ENCODE measurements at regions not wholly inside any gene's neighbourhood (a gene's known extent, or its start where the extent isn't known, plus 50 kb on each side); places are given as distances from the start of the nearest gene placed in this dataset.

DNA sequence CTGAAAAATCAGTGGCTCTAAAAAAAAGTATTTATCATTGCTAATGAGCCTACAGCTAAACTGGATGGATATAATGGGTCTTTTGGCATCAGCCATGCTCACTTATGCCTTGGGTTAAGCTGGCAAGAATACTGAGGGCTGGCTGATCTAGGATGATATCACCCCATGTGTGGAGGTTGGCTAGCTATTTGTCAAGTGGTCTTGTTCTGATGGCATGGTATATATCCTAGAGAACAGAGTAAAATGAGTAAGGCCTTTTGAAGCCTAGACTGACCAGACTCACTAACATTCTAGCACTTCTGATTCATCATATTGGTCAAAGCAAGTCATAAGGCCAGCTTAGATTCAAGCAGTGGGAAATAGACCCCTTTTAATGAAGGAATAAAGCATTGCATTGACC lies 383.0 kb downstream of the SLITRK1 start:
- no peak for TF ChIP-seq EP300 (IDR thresholded peaks at IDR 0.05)
- TF ChIP-seq, protein P1, sequence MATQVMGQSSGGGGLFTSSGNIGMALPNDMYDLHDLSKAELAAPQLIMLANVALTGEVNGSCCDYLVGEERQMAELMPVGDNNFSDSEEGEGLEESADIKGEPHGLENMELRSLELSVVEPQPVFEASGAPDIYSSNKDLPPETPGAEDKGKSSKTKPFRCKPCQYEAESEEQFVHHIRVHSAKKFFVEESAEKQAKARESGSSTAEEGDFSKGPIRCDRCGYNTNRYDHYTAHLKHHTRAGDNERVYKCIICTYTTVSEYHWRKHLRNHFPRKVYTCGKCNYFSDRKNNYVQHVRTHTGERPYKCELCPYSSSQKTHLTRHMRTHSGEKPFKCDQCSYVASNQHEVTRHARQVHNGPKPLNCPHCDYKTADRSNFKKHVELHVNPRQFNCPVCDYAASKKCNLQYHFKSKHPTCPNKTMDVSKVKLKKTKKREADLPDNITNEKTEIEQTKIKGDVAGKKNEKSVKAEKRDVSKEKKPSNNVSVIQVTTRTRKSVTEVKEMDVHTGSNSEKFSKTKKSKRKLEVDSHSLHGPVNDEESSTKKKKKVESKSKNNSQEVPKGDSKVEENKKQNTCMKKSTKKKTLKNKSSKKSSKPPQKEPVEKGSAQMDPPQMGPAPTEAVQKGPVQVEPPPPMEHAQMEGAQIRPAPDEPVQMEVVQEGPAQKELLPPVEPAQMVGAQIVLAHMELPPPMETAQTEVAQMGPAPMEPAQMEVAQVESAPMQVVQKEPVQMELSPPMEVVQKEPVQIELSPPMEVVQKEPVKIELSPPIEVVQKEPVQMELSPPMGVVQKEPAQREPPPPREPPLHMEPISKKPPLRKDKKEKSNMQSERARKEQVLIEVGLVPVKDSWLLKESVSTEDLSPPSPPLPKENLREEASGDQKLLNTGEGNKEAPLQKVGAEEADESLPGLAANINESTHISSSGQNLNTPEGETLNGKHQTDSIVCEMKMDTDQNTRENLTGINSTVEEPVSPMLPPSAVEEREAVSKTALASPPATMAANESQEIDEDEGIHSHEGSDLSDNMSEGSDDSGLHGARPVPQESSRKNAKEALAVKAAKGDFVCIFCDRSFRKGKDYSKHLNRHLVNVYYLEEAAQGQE (IDR thresholded peaks at IDR 0.05): no peak

Measured in A549 (cell line).